ENCODE measurements at regions not wholly inside any gene's neighbourhood (a gene's known extent, or its start where the extent isn't known, plus 50 kb on each side); places are given as distances from the start of the nearest gene placed in this dataset.

DNA sequence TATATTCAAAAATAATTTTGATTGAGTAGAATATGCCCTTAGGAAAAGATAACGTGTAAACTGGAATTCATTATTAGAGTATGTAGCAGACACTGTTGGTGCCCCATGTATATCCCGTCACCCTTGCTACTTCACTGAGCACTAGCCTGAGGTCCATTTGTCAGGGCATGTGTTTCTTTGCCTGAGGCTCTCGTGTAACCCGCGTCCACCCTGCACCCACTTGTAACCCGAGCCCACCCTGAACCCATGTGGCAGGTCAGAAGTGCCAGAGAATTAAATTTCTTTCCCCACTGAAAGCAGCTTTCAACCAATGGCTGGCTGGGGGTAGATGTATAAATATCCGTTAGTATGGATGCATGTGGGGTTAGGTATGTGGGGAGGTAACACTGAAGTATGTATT lies 474.2 kb upstream of the ZNF385D start:
- TF ChIP-seq EZH2phosphoT487 (IDR thresholded peaks at IDR 0.05; ENCODE audit: borderline replicate concordance) (no peak), EGR1 (IDR thresholded peaks at IDR 0.05; ENCODE audit: low read depth) (no peak), RAD21 (IDR thresholded peaks at IDR 0.05; ENCODE audit: low read depth) (no peak), REST (IDR thresholded peaks at IDR 0.05; ENCODE audit: low read depth) (no peak), ELF1 (IDR thresholded peaks at IDR 0.05; ENCODE audit: borderline replicate concordance, low read depth) (no peak), SRF (IDR thresholded peaks at IDR 0.05; ENCODE audit: low read depth) (no peak), CEBPB (IDR thresholded peaks at IDR 0.05; ENCODE audit: low read depth) (no peak), ZFX (IDR thresholded peaks at IDR 0.05) (no peak), MAX (IDR thresholded peaks at IDR 0.05) (no peak), YY1 (IDR thresholded peaks at IDR 0.05; ENCODE audit: extremely low read depth, insufficient replicate concordance, low read depth, low read length) (no peak)
- TF ChIP-seq, protein P1, sequence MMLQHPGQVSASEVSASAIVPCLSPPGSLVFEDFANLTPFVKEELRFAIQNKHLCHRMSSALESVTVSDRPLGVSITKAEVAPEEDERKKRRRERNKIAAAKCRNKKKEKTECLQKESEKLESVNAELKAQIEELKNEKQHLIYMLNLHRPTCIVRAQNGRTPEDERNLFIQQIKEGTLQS (IDR thresholded peaks at IDR 0.05): no peak
- Histone ChIP-seq H2AFZ (ENCODE audit: low read depth, low read length, poor library complexity, severe bottlenecking) (no peak overlapping the region), H3K36me3 (ENCODE audit: control insufficient read depth in 1 of 2, insufficient read depth in 2 of 2, low read length in 2 of 2) (no peaks in the 10 kb centered on the region), H3K27me3 (ENCODE audit: insufficient read depth, low read length) (no peaks in the 10 kb centered on the region), H3K9ac (ENCODE audit: low read length) (no peak overlapping the region), H3K4me1 (ENCODE audit: control insufficient read depth in 1 of 2, insufficient read depth in 2 of 2, low read length in 2 of 2) (no peaks in the 10 kb centered on the region), H3K4me2 (ENCODE audit: low read length) (no peak overlapping the region), H3K4me3 (replicated peaks in 1 of 2; ENCODE audit: low read depth in 1 of 2, low read length in 2 of 2) (no peak overlapping the region), H3K79me2 (ENCODE audit: insufficient read depth, low read length) (no peaks in the 10 kb centered on the region), H3K9me3 (ENCODE audit: control insufficient read depth in 1 of 2, insufficient read depth in 1 of 2, low read depth in 1 of 2, low read length in 2 of 2) (peaks cover 0 to 8% of the 10 kb centered on the region in 2 experiments; a peak in 2 of 4 replicates), H3K27ac (ENCODE audit: low read depth, low read length) (no peak overlapping the region), H3K9me2 (ENCODE audit: insufficient read depth) (no peaks in the 10 kb centered on the region), H4K20me1 (ENCODE audit: insufficient read depth) (no peaks in the 10 kb centered on the region)
- ChIA-PET CTCF (no interaction called here), RAD21 (ENCODE audit: low non-redundant PET in 1 of 2, low total read pairs in 2 of 2, uncharacterized antibody in 2 of 2, unreplicated experiment in 2 of 2) (no interaction called here), POLR2A (no interaction called here)
- intact Hi-C loops (cut with micrococcal nuclease): no loop called here
- DNase-seq (ENCODE audit: low read depth, low spot score): no peak
- ATAC-seq: no peak
- BruUV-seq (replicated peaks): no TSS peak
